CD4-positive, alpha-beta T cell treated with Interleukin-17A for 4 hours (primary cell): ENCODE measurements at regions not wholly inside any gene's neighbourhood (a gene's known extent, or its start where the extent isn't known, plus 50 kb on each side); places are given as distances from the start of the nearest gene placed in this dataset.

Experiments used
- DNase-seq: peaks from one replicate; pipeline ENCODE4 v3.0.0-alpha.2; 2020; ENCODE audit warnings: mixed read lengths

DNA sequence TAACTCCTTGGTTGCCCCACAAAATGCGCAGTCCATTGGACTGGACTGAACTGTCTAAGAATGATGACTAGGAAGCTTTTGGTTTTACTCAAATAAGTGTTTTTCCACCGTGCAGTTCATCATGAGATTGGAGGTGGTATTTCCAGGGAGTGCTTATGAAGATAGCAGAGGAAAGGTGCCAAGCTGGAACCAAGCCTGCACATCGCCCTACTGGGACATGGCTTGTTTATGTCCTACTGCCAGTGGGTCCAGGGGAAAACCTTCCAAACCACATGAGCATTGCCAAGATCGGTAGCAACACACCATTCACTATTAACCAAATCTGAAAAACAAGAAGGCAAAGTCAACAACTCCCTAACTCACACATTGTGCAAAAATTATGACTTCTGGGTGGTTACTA lies 54.7 kb upstream of the DSCAM start:
- no peak for DNase-seq

DNA sequence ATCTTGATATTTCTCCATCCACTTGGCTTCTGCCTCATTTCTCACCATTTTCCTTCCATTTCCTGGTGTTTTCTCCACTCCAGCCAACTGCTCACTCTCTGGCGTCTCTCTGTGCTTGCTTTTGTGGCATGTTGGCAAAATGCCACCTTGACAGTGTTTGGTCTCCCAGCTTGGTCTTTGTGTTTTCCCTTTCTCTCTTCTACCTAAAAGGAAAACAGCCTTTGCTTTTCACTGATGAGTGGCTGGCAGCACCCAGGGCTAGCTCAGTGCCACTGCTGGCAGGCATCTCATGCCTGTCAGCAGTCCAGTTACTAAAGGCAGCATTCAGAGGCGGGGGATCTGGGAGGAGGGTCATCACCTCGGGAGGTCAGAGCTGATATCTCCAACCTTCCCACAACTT lies 55.3 kb upstream of the DSCAM start:
- no peak for DNase-seq

DNA sequence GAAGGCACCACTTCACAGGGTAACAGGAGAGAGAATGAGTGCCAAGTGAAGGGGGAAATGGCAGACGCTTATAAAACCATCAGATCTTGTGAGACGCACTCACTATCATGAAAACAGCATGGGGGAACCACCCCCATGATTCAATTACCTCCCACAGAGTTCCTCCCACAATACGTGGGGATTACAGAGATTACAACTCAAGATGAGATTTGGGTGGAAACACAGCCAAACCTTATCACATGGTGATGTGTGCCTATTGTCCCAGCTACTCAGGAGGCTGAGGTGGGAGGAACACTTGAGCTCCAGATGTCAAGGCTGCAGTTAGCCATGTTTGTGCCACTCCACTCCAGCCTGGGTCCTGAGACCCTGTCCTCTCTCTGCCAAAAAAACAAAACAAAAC lies 56.0 kb upstream of the DSCAM start:
- no peak for DNase-seq

DNA sequence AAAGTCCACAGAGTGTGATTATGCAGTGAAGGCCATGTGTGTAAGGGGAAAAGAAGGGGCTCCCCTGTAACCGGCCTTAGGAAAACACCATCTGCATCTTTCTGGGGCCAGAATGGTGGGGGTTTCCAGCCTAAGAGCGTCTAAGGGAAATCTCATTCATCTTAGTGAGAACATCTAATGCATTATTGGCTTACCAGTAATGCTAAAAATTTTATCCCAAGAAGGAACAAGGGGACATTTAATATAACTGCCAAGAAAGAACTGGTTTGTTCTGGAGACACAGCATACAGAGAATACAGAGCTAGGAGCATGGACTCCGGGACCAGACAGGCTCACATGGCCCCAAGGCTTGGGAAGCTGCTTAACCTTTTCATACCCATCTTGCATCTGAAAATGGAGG lies 58.3 kb upstream of the DSCAM start:
- DNase-seq: no peak

DNA sequence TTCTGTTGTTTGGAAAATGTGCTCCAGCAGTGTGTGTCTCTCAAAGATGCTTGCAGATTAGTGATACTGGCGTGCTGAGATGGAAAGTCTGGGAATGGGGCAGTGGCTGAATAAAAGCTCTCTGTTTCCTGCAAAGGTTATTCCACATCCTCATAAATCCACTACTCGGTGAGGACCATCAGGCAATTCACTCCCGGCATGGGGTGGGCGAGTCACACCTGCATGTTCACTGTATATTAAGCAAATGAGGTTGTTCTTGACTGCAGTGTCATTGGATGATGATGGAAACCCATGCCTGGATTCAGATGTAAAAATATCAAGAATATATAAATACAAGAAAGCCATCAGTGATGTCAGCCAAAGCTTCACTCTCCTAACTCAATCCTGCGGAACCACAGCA lies 65.4 kb upstream of the DSCAM start:
- DNase-seq: no peak

DNA sequence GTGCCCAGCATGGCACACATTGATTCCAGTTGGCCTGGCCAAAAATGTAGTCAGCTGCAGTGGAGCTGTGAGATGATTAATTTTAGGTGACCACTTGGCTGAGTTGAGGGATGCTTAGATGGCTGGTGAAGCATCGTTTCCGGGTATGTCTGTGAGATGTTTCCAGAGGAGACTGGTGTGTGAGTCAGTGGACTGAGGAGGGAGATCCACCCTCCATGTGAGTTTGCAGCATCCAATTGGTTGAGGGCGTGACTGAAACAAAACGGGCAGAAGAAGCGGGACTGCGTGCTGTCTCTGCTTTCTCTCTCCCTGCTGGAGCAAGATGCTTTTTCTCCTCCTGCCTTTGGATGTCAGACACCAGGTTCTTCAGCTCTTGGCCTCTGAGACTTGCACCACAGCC lies 68.2 kb upstream of the DSCAM start:
- no peak for DNase-seq

DNA sequence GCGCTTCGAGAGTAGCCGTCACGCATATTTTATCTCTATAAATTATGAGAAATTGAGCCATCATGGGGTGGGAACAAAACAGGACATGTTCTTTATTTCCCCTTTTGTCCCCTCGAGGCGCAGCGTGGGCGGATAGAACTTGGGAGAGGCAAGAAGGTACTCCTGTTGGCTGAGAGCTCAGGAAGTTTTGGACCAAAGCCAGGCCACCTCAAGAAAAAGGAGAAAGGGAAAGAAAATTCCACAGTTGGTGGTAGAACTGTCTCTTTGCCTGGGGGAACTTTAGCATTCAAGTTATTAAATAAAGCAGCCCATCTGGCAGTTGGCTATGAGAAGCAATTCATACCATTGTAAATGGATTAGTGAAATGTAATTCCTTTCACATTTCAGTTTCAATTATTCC lies 76.4 kb upstream of the DSCAM start:
- DNase-seq: no peak

DNA sequence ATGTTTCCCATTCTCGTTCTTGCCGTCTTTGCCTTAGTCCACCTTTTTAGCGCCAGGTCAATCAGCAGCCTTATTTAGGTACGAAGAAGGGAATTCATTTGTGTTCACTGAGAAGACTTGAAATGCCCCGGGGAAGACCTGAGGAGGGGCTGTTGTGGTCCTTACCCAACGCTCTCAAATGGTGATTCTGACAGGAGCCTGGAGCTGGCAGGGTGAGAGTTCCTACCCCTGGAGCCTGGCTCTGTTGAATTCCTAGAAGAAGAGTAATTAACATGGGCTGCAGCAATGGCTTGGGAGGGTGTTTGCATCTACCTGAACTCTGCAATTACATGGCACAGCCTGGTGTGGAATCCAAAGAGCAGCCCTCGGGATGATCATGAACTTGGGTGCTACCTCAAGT lies 76.9 kb upstream of the DSCAM start:
- no peak for DNase-seq

DNA sequence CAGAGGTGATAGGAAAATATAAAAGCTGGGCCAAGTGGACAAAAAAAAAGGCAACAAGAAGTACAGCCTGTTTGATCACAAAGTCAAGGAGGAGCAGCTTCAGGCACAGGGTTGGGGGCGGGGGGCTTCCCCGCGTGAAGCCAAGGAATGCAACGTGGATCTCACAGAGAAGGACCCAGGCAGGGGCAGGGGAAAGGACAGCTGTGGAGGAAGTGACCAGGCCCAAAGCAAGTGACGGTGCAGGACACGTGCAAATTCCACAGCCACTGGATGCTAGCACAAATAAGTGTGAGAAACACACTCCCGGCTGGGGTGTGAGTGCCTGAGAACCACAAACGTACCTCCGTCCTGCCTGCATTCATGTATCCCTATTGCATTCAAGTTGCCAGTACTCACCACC lies 77.7 kb upstream of the DSCAM start:
- no peak for DNase-seq

DNA sequence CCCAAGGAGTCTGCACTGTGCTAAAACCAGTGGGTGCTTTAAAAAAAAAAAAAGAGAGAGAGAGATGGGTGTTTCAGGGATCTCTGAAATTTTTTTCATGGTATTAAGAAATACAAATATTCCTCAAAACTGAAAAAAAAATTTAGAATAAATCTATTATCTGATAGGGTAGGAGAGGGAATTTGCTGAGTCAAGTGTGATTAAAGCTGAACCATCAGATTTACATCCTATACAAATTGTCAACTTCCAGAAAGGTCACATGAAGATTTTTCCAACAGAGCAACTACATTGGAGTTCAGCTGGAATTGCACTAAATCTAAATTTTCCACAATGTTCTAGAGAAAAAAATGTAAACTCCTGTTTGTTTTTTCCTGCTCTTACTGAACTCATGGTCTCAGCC lies 79.3 kb upstream of the DSCAM start:
- DNase-seq: no peak

DNA sequence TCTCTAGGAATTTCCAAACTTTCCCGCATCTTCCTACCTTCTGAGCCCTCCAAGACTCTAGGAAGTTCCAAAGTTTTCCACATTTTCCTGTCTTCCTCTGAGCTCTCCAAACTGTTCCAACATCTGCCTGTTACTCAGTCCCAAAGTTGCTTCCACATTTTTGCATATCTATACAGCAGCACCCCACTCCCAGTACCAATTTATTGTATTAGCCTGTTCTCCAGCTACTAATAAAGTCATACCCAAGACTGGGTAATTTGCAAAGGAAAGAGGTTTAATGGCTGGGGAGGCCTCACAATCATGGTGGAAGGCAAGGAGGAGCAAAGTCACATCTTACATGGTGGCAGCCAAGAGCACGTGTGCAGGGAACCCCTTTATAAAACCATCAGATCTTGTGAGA lies 82.9 kb upstream of the DSCAM start:
- no peak for DNase-seq

DNA sequence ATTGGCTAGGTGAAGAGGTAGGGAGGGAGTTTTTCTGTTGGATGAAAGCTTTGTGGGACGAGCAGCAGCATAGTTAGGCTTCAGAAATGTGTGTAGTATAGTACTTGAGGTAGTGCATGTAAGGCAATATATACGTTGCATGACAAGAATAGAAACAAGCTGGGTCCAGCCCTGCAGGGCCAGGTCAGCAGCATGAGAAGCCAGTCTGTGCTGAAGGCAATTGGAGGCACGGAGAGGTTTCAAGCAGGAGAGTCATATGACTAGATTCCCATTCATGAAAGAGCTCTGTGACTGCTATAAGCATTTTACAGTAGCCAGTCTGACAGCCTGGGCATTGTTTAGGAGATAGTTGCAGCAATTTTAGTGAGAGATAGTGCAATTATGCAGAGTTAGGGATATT lies 84.2 kb upstream of the DSCAM start:
- DNase-seq: no peak

DNA sequence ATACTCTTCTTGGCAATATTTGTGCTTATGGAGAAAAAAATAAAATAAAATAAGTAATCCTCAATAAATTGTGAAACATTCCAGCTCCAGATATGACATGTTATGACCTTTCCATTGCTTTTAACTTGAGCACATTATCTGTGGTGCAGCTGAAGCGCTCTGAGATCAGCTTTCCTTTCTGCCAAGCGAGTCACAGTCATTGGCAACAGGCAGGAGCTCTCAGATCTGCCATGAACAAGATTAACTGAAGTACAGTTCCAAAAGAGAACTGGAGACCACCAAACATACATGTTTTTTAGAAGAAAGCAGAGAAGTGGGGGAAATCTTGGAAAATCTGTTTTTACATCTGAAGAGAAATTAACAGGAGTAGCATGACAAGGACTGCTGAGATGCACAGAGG lies 89.2 kb upstream of the DSCAM start:
- DNase-seq: no peak

DNA sequence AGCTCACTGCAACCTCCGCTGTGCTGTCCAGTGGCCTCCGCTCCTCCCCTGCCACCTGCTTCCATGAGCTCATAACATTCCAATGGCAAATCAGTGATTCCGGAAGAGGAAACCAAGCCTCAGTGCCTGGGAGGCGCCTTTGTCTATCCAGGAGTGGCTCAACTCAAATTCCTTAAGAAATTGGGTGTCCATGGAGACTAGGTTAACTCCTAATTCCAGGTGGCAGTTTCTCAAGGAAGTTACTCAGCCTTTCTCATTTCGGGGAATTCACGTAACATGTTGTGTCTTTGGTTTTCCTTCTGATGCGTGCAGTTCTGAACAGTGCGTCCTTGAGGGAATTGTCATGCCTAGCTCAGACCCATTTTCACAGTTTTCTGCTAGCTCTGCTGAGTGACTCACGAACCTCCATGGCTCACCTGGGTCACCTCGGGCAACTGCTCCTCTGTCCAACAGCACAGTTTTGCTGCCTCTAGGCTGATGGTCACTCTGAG lies 89.9 kb upstream of the DSCAM start:
- DNase-seq: no peak

DNA sequence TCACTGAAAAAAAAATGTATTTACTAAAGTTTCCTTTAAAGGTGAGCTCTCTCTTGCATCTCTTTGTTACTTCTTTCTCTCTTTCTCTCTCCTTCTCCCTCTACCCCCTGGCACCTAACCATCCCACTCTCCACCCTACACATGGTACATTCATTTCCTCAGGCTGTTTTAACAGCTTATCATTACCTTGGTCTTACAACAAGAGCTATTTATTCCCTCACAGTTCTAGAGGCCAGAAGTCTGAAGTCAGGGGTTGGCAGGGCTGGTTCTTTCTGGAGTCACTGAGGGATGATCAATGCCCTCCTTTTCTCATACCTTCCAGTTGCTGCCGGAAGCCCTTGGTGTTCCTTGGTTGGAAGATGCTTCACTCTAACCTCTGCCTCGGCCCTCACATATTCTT lies 91.1 kb upstream of the DSCAM start:
- DNase-seq: no peak

DNA sequence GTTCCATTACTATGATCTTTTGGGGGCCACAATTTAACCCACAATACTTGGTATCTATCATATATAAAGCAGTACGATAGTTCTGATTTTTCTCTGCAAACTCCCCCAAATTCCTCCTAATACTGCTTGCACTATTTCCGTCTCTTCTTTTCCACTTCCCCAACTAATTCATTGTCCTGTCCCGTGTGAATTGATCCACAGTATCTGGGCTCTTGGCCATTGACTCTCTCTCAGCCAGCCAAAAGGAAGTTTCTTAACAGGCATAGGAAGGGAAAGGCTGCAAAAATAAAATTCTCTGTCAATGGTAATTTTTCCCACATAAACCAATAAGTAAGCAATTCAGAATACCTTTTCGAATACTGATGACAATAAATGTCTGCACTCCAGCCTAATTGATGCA lies 91.7 kb upstream of the DSCAM start:
- DNase-seq: no peak

DNA sequence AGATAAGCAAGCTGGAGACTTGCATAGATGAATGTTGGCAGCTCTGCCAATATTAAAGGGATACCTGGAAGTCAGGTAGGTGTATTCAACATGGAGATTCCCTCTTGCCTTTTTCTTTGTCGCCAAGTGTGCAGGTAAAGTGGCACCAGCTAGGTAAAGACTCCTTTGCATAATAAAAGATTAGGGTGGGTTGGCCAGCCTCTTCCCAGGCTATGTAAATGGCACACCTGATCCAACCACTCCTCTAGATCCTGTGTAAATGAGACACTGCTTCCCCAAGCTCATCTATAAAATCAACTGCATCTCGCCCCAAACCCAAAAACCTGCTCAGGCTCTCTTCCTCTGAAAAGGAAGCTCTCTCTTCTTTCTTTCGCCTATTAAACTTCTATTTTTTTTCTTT lies 100.8 kb upstream of the DSCAM start:
- DNase-seq: no peak

DNA sequence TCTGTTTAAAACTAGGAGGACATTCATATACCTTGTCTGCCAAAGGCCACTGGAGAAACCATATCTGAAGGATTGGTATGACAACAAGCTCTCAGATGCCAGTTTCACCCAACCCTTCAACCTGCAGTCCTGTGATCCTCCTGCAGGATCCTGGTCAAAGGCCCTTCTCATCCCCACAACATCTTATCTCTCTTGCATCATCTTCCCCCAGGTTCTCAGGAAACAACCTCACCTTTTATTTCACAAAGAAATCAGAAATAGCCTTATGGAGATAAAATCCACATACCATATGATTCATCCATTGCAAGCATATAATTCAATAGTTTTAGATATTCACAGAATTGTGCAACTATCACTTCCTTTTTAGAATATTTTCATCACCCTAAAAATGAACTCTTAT lies 104.0 kb upstream of the DSCAM start:
- DNase-seq: no peak

DNA sequence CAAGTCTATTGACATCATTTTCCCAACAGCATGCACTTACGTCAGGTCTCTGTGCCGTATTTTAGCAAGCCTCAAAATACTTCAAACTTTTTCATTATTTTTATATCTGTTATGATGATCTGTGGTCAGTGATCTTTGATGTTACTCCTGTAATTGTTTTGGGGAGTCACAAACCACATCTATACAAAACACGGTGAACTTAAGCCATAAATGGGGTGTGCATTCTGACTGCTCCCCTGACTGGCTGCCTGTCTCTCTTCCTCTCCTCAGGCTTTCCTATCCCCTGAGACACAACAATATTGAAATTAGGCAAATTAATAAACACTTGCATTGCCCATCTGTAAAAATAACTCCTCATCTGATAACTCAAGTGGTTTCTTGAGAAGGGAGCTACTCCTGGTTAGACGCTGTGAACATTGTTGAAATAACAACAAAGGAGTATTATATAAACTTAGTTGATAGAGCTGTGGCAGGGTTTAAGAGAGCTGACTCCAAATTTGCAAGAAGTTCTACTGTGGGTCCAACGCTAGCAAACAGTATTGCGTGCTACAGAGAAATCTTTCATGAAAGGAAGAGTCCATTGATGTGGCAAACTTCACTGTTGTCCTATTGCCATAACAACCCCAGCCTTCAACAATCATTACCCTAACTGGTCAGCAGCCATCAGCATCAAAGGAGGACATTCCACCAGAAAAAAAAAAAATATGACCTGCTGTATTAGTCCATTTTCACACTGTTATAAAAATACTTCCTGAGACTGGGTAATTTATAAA lies 105.8 kb upstream of the DSCAM start:
- no peak for DNase-seq

DNA sequence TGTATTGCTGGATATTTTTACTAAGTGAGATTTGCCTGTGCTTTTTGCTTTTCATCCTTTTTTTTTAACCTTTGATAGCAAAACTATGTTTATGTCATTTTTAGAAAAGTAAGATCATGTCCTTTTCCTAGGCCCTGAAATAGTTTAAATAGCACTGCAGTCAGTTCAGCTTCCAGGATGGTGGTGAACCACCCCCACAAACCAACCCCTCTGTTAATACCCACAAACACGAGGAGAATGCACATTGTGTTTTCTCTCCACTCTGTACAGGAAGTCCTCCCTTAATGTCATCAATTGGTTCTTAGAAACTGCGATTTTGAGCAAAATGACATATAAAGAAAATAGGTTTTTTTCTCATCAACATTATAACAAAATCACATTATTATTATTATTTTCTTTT lies 117.7 kb upstream of the DSCAM start:
- DNase-seq: no peak

DNA sequence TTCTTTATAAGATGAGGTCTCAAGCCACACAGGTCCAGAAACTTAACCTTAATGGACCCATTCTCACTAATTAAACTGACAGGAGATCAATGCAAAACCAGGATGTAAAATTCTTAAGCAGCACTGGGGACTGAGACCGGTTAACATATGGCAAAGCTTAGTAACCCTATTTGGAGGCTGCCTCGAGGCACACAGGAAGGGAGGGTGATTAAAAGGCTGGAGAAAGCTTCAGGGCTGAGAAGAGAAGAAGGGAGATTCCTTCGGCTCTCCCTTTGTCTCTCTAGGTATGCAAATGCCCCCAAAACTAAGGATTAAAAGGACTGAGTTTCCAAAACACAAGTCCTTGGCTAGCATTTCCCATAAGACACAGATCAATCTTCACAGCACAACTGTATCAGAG lies 120.8 kb upstream of the DSCAM start:
- no peak for DNase-seq

DNA sequence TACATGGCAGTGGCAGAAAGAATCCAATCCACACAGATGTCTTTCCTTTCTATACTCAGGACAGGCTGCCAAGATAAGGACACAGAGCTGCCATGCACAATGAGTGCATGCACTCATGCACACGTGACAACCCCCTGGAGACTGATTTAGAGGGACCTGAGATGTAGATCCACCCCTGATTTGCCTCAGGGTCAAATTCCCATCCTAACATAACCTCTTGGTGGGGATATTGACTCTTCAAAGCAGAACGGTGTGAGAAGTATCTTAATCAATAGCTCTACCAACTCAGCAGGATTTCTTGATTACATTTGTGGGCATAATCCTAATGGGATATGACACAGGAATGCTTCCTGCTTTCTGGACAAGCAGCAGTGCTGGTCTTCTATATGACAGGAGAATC lies 125.2 kb upstream of the DSCAM start:
- DNase-seq: no peak

DNA sequence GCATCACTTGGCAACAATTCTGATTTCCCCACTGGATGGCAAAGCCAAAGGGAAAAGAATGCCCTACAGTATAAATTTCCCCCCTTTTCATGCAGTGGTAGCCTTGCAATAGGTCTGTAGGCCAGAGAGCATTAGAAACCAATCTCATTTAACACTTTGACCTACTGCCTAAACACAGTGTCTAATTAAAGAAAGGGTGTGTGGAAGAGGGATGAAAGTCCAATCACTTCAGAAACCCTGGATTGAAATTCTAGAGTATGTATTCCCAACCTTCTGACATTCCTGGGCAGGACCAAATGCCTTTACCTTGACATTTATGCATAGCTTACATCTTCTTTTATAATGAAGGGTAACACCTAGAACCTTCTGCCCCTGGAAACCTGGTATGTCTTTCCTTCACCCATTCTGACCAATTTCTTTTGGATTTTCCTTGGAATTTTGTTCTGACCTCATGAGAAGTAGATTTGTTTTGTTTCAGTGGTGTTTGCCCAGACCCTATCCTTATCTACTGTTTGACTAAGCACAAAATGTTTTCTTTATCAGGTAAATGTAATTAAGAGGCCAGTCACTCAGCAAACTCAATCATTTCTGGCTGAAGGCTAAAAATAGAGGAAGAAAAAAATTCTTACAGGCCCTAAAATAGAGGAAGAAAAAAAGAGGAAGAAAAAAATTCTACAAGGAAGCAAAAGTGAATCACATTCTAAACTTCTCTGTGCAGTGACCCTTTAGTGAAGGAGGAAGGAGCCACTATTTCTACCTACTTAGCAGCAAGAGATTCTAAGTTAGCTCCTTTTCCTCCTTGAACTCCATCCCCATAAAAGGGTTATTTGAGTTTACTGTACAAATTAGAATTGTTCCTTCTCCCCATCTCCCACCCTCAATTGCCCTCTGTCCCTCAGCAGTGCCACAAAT lies 129.5 kb upstream of the DSCAM start:
- no peak for DNase-seq

DNA sequence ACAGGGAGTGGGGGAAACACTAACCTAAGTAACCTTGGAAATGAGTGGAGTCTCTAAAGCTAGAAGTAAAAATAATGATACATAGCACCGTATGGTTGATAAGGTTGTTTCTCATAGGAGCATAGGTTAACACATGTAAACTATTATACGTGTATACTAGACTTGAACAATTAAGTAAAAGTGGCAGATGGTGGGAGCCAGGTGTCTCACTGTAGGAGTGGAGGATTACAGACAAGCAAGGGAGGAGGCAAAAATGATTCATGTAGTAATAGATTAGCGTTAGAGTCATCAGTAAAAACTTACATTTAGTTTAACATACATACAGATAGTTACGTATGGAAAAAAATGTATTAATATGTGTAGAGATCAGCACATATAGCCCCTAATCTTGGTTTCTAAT lies 138.4 kb upstream of the DSCAM start:
- no peak for DNase-seq
